HG03571 (cell line): ENCODE measurements at regions not wholly inside any gene's neighbourhood (a gene's known extent, or its start where the extent isn't known, plus 50 kb on each side); places are given as distances from the start of the nearest gene placed in this dataset.
"Not testable (repeated sequence)": the region's sequence is repeated elsewhere in the genome, so short reads cannot be mapped to it uniquely, and the experiment has no call there.

ENCODE experiments used
- ATAC-seq: cut with Tn5 transposase; IDR thresholded peaks from one replicate; pipeline ENCODE4 v1.9.1; 2021; ENCODE audit not compliant: unreplicated experiment

DNA sequence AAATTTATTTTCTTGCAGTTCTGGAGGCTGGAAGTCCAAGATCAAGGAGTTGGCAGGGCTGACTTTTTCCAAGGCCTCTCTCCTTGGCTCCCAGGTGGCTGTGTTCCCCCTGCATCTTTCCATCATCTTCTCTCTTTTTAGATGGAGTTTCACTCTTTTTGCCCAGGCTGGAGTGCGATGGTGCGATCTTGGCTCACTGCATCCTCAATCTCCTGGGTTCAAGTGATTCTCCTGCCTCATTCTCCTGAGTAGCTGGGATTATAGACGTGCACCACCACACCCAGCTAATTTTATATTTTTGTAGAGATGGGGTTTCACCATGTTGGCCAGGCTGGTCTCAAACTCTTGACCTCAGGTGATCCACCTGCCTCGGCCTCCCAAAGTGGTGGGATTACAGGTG is 411.1 kb downstream of the RPS24 start:
- ATAC-seq, result not testable (repeated sequence)

DNA sequence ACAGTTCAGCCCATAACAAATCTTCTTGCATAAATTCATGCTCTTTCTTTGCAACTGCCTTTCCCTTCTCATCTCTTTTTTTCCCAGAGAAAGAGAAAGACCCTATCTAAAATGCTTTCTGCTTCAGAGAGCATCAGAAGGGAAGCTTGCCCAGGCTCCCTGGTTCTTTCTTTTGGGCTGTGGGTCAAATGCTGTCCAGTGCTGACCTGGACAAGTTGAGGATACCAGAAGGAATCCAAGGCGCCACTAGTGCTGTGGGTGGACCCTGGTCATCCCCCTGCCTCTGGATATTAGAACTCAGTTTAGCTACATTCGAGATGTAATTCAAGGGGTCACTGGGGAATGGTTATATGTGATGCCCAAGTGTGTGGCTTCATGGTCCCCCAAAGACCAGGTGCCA is 411.6 kb downstream of the RPS24 start:
- no peak for ATAC-seq

DNA sequence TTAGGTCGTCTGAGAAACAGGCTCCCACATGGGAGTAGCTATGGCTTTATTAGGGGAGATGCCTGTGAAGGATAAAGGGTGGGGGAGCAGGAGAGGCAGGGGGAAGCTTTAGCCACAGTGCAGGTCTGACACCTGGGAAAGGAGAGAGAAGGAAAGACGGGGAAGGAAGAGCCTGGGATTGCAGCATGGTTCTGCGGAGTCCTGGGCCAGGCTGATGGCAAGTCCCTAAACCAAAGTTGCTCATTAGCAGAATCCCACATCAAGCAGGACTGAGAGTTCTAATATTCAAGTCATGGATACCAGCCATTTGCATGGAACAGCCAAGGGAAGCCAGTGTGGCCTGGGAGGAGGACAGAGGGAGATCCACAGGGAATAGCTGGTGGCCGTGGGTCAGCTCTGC is 414.8 kb downstream of the RPS24 start:
- ATAC-seq, result no peak

DNA sequence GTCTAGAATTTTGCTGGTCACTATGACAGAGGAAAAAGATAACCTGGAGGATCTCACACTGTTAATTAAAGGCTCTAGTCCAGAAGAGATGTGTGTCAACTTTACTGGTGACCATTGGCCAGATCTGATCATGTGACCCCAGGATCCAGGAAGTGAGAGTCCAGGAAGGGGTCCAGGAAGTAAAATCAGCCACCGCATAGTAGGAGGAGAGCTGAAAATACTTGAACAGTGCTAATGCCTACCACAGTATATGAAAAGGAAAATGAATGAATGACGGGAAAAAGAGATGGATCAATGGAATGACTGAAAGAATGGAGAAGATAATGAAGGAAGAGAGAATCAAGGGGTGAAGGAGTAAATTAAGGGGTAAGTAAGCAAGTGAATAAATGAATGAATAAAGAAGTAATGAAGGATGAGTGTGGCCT is 415.3 kb downstream of the RPS24 start:
- no peak for ATAC-seq

DNA sequence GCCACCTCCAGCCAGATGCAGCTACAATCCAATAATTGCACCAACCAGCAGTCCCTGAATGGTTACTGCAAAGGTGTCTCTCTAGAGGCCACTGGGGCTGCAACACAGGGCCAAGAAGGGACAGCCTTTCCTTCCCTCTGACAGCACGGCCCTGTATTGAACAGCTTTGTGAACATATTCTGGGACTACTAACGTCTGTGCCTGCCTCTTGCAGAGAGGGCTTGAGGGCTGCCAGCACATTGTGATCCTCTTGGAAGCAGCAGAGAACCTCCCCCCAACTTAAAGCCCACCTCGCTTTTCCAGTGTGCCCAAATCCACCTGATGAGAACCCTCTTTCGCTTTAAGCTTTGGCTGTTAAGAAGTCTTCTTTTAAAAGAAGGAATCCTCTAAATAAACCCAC is 415.9 kb downstream of the RPS24 start:
- ATAC-seq, result no peak

DNA sequence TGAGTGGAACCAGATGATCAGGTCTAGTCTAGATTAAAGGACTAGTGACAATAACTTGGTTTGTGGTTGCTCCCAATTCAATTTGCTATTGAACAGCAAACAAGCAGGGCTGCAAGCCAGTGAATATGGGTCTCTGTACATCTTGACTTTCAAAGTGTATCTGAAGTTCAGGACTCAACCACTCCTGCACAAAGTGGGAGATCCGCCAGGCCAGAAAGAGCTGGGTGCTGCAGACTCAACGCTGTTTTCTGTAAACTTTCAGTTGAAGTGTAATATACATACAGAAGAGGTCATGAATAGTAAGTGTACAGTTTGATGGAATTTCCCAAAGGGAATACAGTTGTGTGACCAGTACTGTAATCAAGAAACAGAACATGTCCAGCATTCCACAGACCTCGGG is 416.6 kb downstream of the RPS24 start:
- ATAC-seq, result no peak

DNA sequence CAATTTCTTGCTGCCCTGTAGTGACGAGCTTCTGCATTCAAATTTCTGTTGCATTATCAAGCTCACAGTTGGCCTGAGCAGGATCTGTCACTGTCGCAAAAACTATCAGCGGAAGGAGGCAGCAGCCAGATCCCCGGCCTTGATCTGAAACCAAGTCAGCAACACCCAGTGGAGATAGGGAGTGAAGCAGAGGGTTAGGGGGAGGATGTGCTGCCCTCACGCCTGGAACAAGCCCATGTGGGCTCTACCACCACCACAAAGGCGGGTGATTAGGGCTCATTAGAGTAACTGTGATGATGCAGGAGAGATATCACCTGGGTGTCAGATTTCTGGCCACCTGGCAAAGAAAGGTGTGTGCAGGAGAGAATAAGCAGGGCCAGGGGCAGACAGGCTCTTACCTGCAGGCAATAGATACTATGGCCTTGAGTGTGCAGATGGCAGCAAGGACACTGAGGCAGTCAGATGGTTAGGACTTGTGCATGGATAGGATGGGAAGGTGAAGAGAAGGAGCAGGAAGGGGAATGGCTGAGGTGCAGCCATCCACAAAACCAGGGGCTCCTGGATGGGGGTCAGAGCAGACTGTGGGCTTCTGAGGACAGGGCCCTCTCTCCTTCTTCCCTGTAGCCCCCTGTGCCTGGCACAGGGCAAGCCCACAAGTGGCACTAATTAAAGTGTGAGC is 417.3 kb downstream of the RPS24 start:
- no peak for ATAC-seq

DNA sequence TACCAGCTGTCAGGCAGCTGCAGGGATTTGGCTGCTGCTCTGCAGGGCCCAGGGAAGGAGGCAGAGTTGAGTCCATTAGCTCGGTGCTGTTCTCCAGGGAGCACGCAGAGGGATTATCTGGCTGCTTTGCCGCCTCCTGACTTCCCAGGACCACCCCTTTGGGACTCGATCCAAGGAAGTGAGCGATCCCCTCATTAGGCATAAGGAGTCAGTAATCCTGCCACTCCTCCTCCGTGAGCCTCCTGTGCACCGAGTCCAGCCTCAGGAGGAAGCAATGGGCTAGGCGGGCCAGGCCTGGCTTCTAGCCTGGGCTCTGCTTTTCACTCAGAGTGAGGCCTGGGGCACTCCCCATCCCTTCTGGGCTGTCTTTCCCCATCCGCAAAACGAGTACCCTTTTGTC is 417.9 kb downstream of the RPS24 start:
- no peak for ATAC-seq

DNA sequence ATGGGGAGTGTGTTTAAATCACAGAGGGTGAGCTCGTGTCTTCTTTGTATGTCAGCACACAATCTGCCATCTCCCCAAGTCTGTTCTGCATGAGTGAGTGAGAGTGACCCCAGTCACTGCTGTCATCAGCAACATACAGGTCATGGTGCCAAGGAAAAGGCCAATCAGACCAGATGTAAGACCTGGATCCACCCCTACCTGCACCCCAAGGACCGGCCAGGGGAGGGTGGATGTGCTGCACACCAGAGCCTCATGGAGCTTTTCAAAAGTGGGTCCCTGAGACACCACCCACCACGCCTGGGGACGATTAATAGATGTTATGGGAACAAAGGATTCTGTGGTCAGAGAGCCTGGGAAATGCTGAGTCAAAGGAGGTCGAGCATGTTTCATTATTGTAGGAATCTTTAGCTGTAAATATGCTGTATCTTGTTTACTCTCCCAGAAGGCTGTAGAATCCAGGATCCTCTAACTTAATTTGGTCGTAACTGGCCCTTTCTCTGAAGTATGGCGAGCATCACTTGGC is 420.5 kb downstream of the RPS24 start:
- no peak for ATAC-seq

DNA sequence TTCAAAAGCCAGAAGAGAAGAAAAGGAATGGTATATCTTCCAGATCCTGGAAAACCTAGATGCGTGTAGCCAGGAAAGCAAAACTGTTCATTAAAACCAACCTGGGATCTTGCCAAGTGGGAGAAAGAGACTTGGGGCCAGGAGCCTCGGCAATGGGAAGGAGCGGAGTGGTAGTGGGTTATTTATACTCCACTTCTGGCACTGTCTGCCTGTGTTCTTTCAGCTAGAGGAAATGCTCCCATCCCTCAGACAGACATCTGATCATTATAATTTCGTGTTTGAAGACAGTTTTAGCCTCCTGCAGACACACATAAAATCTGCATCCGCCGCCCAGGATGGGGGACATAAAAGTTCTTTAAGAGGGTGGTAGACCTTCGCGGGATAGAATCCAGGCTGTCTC is 421.6 kb downstream of the RPS24 start:
- no peak for ATAC-seq

DNA sequence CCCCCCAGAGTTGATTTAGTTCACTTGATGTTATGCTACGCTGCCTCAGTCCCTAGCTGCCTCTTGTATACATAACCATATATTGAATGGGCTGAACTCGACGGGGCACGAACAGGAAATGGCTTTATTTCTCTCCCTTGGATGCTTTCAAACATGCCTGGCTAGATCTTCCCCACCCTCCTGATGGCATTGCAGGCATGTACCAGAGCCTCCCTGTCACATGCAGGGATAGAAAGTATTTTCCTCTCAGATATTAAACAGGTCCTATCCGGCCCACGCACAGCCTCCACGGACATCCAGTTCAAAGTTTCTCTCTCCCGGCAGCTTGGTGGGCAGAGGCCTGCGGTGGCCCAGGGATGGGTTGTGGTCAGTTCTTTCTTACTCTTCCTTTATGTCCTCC is 422.1 kb downstream of the RPS24 start:
- ATAC-seq, result no peak

DNA sequence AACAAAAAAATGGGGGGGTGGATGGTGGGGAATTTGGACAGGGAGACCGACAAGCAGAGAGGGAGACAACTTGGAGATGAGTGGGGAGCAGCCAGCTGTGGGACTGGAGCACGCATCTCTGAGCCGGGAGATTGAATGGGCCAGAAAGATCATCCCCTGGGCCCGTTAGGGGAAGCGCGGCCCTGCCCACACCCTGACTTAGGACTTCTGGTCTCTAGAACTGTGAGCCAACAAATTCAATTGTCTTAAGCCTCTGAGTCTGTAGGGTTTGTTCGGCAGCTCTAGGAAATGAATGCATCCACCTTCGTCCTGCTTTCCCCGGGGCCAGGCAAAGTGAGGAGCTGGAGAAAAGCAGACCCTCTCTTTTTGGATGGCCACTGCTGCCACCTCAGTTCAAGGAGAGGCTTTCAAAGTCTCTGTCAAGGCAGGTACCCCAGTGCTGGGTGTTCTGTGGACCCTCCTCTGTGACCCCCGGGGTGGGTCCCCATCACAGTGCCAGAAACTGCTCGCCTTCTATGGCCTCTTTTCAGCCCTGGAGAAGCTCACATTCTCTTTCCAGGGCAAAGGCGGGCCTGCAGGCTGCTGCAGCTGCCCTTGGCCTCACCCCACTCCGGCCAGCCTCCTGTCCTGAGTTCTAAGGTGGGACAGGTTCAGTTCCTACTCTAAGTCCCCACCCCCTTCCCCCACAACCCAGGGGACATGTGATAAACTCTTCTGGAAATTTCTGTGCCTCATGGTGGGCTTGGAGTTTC is 423.2 kb downstream of the RPS24 start:
- no peak for ATAC-seq

DNA sequence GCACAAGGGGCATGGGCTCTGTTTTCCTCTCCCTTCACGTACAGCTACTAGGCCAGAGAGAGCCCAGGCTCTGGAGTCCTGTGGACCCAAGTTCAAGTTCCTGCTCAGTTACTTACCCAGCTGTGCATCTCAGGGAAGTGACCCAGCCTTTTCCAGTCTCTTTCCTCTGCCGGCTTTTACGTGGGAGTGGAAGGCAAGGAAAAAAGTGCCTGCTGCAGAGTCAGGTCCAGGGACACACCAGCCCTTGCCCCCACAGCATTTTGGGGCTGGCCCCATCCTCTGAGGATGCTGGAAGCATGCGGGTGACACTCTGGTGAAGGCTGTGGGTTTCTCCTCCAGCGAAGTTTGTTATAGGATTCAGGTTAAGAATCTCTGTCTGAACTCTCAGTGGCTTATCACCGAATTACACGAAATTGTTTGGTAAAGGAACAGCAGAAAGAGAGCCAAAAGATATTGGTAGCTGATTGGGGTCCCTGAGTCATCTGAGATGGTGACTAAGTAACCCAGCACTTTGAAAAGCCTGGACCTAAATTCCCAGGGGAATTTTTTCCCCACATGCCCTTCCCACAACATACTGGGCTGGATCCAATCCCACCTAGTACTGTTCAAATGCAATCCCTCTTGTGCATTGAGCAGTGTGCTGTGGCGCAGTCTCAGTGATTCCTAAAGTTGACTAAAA is 424.3 kb downstream of the RPS24 start:
- ATAC-seq, result no peak

DNA sequence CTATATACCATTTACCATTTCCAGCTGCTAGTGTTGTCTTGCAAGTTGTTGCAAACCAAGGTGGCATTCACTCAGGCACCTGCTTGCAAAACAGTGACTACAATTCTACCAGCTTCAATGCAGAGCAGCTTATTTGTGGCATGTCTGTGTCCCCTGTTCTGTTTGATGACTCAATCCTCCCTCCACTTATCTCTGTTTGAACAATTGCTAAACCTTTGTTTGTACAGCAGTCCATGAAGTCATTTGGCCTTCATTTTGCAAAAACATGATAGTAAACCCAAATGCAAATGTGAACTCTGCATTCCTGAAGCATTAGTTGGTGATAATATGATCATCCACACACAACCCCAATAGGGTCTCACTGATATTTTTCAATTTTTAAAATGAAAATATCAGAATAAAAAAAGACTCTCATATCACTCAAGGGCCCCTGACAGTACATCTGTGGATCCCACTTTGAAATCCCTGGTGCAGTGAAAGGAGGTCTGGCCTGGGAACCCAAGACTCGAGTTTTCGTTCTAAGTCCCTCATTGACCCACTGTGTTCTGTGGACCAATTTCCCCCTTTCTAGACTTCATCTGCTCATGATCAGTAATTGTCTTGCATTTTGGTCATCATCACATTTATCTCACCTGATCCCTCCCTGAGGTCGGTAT is 425.4 kb downstream of the RPS24 start:
- ATAC-seq, result no peak

DNA sequence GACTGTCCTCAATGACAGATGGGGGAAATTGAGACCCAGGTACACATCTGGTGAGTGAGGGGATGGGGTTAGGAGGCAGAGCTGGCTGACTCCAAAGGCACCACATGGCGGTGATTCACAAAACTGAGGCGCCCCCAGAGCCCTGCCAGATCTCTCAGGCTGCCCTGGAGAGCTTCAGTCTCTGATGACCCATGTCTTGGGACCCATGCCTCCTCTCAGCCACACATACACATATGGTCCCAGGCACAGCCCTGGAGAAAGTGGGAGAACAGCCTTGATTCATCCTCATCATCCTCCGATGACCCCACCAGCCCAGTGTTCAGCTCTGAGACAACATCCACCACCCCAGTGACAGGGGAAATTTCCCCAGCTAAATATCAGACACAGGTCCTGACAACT is 426.0 kb downstream of the RPS24 start:
- ATAC-seq, result no peak

DNA sequence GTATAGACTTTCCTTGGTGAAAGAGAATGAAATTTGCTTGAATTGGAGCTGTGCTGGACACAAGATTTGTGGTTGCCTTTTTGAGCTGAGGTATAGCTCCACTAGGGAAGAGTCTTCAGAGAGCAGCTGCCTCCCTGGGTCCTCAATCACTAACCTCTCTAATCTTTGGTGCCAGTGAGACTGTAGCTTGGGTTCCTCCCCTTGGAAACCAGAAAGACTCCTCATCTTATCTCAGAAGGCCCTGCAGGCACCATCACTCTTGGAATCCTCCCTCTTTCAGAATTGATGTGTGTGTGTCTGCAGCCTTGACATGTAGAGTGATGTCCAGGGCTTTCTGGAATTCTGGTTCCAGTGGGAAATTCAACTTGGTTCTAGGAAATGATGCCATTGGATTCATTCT is 426.5 kb downstream of the RPS24 start:
- ATAC-seq, result no peak

DNA sequence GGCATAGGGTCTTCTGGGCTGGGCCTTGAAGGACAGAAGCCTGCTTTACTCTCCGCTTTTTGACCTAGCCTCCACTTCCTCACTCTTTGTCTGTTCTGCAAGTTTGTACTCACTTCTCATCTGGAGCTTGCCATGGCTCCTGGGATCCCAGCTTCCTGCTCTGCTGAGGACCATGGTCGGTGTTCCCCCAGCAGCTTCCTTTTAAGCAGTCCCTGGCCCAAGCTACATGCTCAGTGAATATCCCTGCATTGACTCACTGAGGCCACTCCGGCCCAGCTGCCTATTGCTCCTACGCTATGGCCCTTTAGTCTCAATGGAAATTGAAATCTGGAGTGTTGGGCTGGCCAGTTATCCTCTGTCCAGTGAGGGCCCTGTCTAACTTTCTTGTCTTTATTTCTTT is 427.7 kb downstream of the RPS24 start:
- no peak for ATAC-seq

DNA sequence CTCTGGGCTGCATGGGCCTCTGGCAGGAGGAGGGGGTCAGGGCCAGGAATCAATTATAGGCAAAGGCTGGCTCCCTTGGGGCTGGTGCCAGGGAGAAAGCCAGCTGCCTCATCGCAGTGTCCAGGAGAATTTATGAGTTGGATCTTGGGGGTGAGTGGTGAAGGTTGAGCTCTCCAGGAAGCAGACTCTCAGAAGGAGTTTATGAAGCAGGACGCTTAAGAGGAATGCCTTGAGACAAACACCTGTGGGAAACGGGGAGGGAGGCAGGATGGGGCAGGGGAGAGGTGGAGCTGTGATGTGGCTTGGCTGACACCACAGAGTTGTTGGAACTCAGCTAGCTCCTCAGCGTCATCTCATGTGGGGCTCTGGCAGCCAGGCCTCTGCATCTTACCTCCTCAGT is 428.5 kb downstream of the RPS24 start:
- no peak for ATAC-seq

DNA sequence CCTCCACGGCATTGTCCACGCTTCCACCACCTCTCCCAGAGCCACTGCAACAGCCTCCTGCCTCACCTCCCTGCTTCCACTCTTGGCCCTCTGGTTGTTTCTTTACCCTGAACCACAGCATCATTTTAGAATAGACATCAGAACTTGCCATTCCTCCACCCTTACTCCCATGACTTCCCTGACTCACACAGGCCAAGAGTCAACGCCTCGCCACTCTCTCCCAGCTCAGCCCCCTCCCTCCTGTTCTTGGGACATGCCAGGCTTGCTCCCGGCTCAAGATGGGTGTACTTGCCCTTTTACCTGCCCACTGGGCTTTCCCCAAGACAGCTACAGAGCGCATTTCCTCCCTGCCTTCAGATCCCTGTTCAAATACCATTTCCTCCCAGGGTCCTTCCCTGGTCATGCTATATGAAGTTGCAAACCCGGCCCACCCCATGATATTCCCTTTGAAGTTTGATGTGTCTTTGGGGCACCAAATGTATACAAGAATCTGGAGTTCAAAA is 429.1 kb downstream of the RPS24 start:
- ATAC-seq, result no peak

DNA sequence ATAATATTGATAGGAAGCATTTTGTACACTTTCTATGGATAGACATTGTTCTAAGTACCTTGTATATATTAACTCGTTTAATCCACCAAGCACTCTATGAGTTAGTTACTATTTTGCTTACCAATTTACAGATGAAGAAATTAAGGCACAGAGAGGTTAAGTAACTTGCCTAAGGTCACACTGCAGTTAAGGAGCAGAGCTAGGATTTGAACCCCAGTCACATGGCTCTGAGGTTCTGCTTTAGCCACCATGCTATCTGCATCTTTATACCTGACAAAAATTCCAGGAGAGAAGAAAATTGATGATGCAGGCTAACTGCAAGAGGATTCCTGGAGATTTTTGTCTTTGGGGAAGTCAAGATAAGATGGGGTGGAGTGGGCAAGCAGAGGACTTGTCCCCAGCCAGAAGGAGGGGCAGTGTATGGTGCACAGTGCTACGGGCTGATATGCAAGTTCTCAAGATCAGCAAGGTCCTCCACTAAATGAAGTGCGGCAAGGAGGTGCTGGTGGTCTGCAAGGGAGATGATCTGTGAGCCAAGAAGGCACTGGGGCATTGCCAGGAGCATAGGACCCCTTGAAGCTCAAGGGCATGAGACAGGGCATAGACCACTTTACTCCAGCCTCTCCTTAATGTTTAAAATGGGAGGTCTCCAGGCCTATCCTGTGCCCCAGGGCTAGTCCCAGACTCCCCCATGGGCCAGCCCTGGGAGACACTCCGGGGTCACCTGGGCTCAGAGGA is 430.6 kb downstream of the RPS24 start:
- ATAC-seq, result no peak

DNA sequence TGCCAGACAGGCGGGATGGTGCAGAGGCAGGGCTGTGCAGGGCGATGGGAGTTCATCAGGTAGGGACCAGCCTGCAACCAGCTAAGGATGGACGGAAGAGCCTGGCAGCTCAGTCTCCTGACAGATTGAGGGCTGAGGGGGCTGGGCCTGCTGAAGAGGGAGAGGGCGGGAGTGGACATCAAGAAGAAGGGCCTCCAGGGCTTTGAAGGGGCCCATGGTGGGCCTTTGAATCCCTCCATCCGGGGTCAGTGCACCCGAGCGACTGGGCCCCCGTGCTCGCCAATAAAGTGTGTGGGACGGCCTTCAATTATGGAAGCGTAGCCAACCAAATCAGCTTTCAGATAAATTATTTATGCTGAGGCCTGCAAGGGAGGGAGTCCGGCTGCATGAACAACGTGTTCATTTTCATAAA is 431.2 kb downstream of the RPS24 start:
- no peak for ATAC-seq
